ENCODE measurements at regions not wholly inside any gene's neighbourhood (a gene's known extent, or its start where the extent isn't known, plus 50 kb on each side); places are given as distances from the start of the nearest gene placed in this dataset.

GRCh38 chr12:125873016-125873415 lies 807.8 kb downstream of the AACS start:
- DNase-seq (ENCODE audit: low read depth, low spot score) = no peak

- no peak for DNase-seq (ENCODE audit: low read depth, low spot score)
These were observed 813.2 kb downstream of the AACS start for GRCh38 chr12:125878483-125878882.

- DNase-seq (ENCODE audit: low read depth, low spot score) = no peak
These were observed 816.9 kb downstream of the AACS start for GRCh38 chr12:125882141-125882540.

GRCh38 chr12:125888921-125889320 lies 823.7 kb downstream of the AACS start:
- DNase-seq (ENCODE audit: low read depth, low spot score) = no peak

- no peak for DNase-seq (ENCODE audit: low read depth, low spot score)
These were observed 824.5 kb downstream of the AACS start for GRCh38 chr12:125889742-125890141.

GRCh38 chr12:125890366-125890905 lies 825.2 kb downstream of the AACS start:
- DNase-seq (ENCODE audit: low read depth, low spot score) = no peak

- DNase-seq (ENCODE audit: low read depth, low spot score) = no peak
These were observed 825.7 kb downstream of the AACS start for GRCh38 chr12:125890971-125891370.

GRCh38 chr12:125892276-125892675 lies 827.0 kb downstream of the AACS start:
- DNase-seq (ENCODE audit: low read depth, low spot score) = no peak

- DNase-seq (ENCODE audit: low read depth, low spot score) = no peak
These were observed 837.8 kb downstream of the AACS start for GRCh38 chr12:125902991-125903390.

- DNase-seq (ENCODE audit: low read depth, low spot score) = no peak
These were observed 842.1 kb downstream of the AACS start for GRCh38 chr12:125907351-125907750.

GRCh38 chr12:125919856-125920470 lies 854.7 kb downstream of the AACS start:
- DNase-seq (ENCODE audit: low read depth, low spot score) = no peak

- DNase-seq (ENCODE audit: low read depth, low spot score) = no peak
These were observed 857.1 kb downstream of the AACS start for GRCh38 chr12:125922330-125922729.

- no peak for DNase-seq (ENCODE audit: low read depth, low spot score)
These were observed 871.3 kb downstream of the AACS start for GRCh38 chr12:125936502-125936901.

- no peak for DNase-seq (ENCODE audit: low read depth, low spot score)
These were observed 879.2 kb downstream of the AACS start for GRCh38 chr12:125944446-125944845.

- DNase-seq (ENCODE audit: low read depth, low spot score) = no peak
These were observed 884.2 kb downstream of the AACS start for GRCh38 chr12:125949471-125949870.

GRCh38 chr12:125954362-125954761 lies 889.1 kb downstream of the AACS start:
- DNase-seq (ENCODE audit: low read depth, low spot score) = no peak

- no peak for DNase-seq (ENCODE audit: low read depth, low spot score)
These were observed 891.0 kb downstream of the AACS start for GRCh38 chr12:125956186-125956585.

GRCh38 chr12:125966641-125967040 lies 901.4 kb downstream of the AACS start:
- DNase-seq (ENCODE audit: low read depth, low spot score) = no peak

- DNase-seq (ENCODE audit: low read depth, low spot score) = no peak
These were observed 903.2 kb downstream of the AACS start for GRCh38 chr12:125968413-125968812.

GRCh38 chr12:125971981-125972380 lies 906.7 kb downstream of the AACS start:
- no peak for DNase-seq (ENCODE audit: low read depth, low spot score)

- DNase-seq (ENCODE audit: low read depth, low spot score) = no peak
These were observed 913.1 kb downstream of the AACS start for GRCh38 chr12:125978286-125978685.

- DNase-seq (ENCODE audit: low read depth, low spot score) = no peak
These were observed 916.5 kb downstream of the AACS start for GRCh38 chr12:125981610-125982253.

GRCh38 chr12:125983094-125983783 lies 918.0 kb downstream of the AACS start:
- no peak for DNase-seq (ENCODE audit: low read depth, low spot score)
